Upper lobe of left lung (tissue), 4 donors: ENCODE measurements at regions not wholly inside any gene's neighbourhood (a gene's known extent, or its start where the extent isn't known, plus 50 kb on each side); places are given as distances from the start of the nearest gene placed in this dataset.

Experiments
- CTCF ChIP-seq, 6 experiments: fragments of 450-650 bp in 4 of 6; fragments of 200-600 bp in 2 of 6; sonication (generic) in 2 of 6; IDR thresholded peaks; one replicate each; pipeline ENCODE4 v1.5.1; 2016 to 2019; ENCODE audit warnings: antibody characterized with exemption in 6 of 6
- EP300 ChIP-seq, 4 donors: sonication (generic); formaldehyde crosslinking; IDR thresholded peaks; one replicate each; pipeline ENCODE4 v1.5.1; 2017; ENCODE audit warnings: antibody characterized with exemption in 4 of 4, control low read depth in 2 of 4

GRCh38 chr3:117404730-117405129 is 695.2 kb downstream of the TUSC7 start:
- TF ChIP-seq CTCF (IDR thresholded peaks at IDR 0.05) = no peak
- TF ChIP-seq EP300 (IDR thresholded peaks at IDR 0.05) = no peak
